ENCODE measurements at regions not wholly inside any gene's neighbourhood (a gene's known extent, or its start where the extent isn't known, plus 50 kb on each side); places are given as distances from the start of the nearest gene placed in this dataset.

- WGBS (ENCODE audit: extremely low coverage, insufficient coverage, low lambda C conversion rate): no CpG with 5 or more reads among the region's 4 CpGs
- H3K79me2 ChIP-seq (ENCODE audit: control insufficient read depth, insufficient read depth, low read length): no peaks in the 10 kb centered on the region
- H3K79me1 ChIP-seq (ENCODE audit: low read length): no peaks in the 10 kb centered on the region
- H3K27me3 ChIP-seq (ENCODE audit: insufficient read depth, low read length, poor library complexity): no peaks in the 10 kb centered on the region
- no peak overlapping the region for H2BK120ac ChIP-seq (ENCODE audit: low read depth, low read length)
- H3K27ac ChIP-seq (ENCODE audit: low read depth, low read length): no peak overlapping the region
- no peak overlapping the region for H3K4me3 ChIP-seq (ENCODE audit: low read length)
- no peak overlapping the region for H2BK15ac ChIP-seq (replicated peaks; ENCODE audit: low read depth)
- H3K23ac ChIP-seq (ENCODE audit: low read length): no peak overlapping the region
- peak overlapping the region; percentile 16 for H3K4ac ChIP-seq (ENCODE audit: low read depth, low read length)
- no peak overlapping the region for H4K8ac ChIP-seq (ENCODE audit: low read depth, low read length)
- no peaks in the 10 kb centered on the region for H3K4me1 ChIP-seq (ENCODE audit: control insufficient read depth, low read depth, low read length)
- no peak overlapping the region for H3K56ac ChIP-seq (ENCODE audit: low read length)
- H4K5ac ChIP-seq (ENCODE audit: low read length): no peak overlapping the region
- no peak overlapping the region for H3K9ac ChIP-seq (ENCODE audit: low read length)
- no peak overlapping the region for H3K18ac ChIP-seq (ENCODE audit: low read length)
- H2AK5ac ChIP-seq (ENCODE audit: low read length): no peak overlapping the region
- no peak for DNase-seq
- no peak overlapping the region for H3K4me2 ChIP-seq (ENCODE audit: low read length)
- H3K36me3 ChIP-seq (ENCODE audit: control insufficient read depth, insufficient read depth, low read length): no peaks in the 10 kb centered on the region
- H2BK5ac ChIP-seq (ENCODE audit: low read length): no peak overlapping the region
Measured at GRCh38 chr7:115722302-115722977, 308.1 kb downstream of the TFEC start.

DNA sequence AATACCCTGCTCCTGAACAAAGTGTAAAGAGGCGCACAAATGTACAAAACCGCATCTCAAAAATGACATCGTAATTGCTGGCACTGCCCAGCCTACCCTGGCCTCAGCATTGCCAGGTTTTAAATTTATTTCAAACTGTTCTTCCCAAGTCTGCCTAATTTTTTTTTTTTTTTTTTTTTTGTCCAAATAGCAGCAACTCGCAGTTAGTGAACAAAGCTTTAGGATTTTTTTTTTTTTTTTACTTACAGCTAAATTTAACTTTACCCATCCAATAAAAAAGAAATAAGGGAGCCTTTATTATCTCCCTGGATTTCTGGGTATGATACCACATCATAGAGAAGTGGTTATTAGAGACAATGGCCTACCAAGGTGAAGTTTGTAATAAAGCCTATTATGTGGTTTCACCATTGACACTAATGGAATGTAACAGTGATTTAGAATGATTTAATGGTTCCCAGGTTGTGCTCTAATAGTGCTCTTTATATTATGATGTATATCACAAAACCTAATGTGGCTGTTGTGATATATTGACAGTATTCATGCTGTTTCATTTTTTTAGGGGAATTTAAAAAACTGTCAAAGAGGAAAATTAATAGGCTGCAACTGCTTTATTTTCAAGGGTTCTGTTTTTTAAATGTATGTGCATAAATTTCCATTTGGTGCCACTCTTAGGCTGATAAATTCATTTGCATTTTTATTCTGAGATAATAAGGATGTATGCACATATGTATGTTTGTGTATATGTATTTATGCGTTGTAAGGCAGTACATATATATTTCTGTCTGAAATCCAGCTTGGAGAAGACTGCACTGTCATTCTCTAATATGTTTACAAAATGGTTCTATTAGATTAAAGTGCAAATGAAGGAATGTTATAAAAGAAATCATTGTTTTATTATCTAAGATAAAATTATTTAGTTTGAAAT is 309.0 kb downstream of the TFEC start:
- no peak overlapping the region for H3K4me2 ChIP-seq (ENCODE audit: low read length)
- H2BK5ac ChIP-seq (ENCODE audit: low read length): no peak overlapping the region
- no peak overlapping the region for H2BK120ac ChIP-seq (ENCODE audit: low read depth, low read length)
- no peak overlapping the region for H4K8ac ChIP-seq (ENCODE audit: low read depth, low read length)
- no peak overlapping the region for H3K56ac ChIP-seq (ENCODE audit: low read length)
- H3K4ac ChIP-seq (ENCODE audit: low read depth, low read length): no peak overlapping the region
- DNase-seq: no peak
- H3K79me2 ChIP-seq (ENCODE audit: control insufficient read depth, insufficient read depth, low read length): no peaks in the 10 kb centered on the region
- H3K79me1 ChIP-seq (ENCODE audit: low read length): no peaks in the 10 kb centered on the region
- H3K36me3 ChIP-seq (ENCODE audit: control insufficient read depth, insufficient read depth, low read length): no peaks in the 10 kb centered on the region
- H3K4me1 ChIP-seq (ENCODE audit: control insufficient read depth, low read depth, low read length): no peaks in the 10 kb centered on the region
- no peak overlapping the region for H3K23ac ChIP-seq (ENCODE audit: low read length)
- no peaks in the 10 kb centered on the region for H3K27me3 ChIP-seq (ENCODE audit: insufficient read depth, low read length, poor library complexity)
- H3K18ac ChIP-seq (ENCODE audit: low read length): no peak overlapping the region
- H2BK15ac ChIP-seq (replicated peaks; ENCODE audit: low read depth): no peak overlapping the region
- no peak overlapping the region for H3K27ac ChIP-seq (ENCODE audit: low read depth, low read length)
- H3K4me3 ChIP-seq (ENCODE audit: low read length): no peak overlapping the region
- H2AK5ac ChIP-seq (ENCODE audit: low read length): no peak overlapping the region
- H3K9ac ChIP-seq (ENCODE audit: low read length): no peak overlapping the region
- H4K5ac ChIP-seq (ENCODE audit: low read length): no peak overlapping the region
- WGBS (ENCODE audit: extremely low coverage, insufficient coverage, low lambda C conversion rate): no CpG with 5 or more reads among the region's 5 CpGs

- no peak overlapping the region for H3K4ac ChIP-seq (ENCODE audit: low read depth, low read length)
- no peak for DNase-seq
- H3K4me3 ChIP-seq (ENCODE audit: low read length): no peak overlapping the region
- H3K36me3 ChIP-seq (ENCODE audit: control insufficient read depth, insufficient read depth, low read length): no peaks in the 10 kb centered on the region
- no peak overlapping the region for H3K18ac ChIP-seq (ENCODE audit: low read length)
- no CpG with 5 or more reads among the region's 5 CpGs for WGBS (ENCODE audit: extremely low coverage, insufficient coverage, low lambda C conversion rate)
- no peak overlapping the region for H3K23ac ChIP-seq (ENCODE audit: low read length)
- no peak overlapping the region for H3K27ac ChIP-seq (ENCODE audit: low read depth, low read length)
- no peak overlapping the region for H3K4me2 ChIP-seq (ENCODE audit: low read length)
- H3K27me3 ChIP-seq (ENCODE audit: insufficient read depth, low read length, poor library complexity): no peaks in the 10 kb centered on the region
- no peak overlapping the region for H3K56ac ChIP-seq (ENCODE audit: low read length)
- H2BK5ac ChIP-seq (ENCODE audit: low read length): no peak overlapping the region
- no peak overlapping the region for H4K8ac ChIP-seq (ENCODE audit: low read depth, low read length)
- no peaks in the 10 kb centered on the region for H3K79me1 ChIP-seq (ENCODE audit: low read length)
- no peak overlapping the region for H3K9ac ChIP-seq (ENCODE audit: low read length)
- H4K5ac ChIP-seq (ENCODE audit: low read length): no peak overlapping the region
- no peak overlapping the region for H2BK120ac ChIP-seq (ENCODE audit: low read depth, low read length)
- no peaks in the 10 kb centered on the region for H3K79me2 ChIP-seq (ENCODE audit: control insufficient read depth, insufficient read depth, low read length)
- no peaks in the 10 kb centered on the region for H3K4me1 ChIP-seq (ENCODE audit: control insufficient read depth, low read depth, low read length)
- no peak overlapping the region for H2BK15ac ChIP-seq (replicated peaks; ENCODE audit: low read depth)
- H2AK5ac ChIP-seq (ENCODE audit: low read length): no peak overlapping the region
Measured at GRCh38 chr7:115719963-115720362, 310.6 kb downstream of the TFEC start.

- Histone ChIP-seq H3K4ac (ENCODE audit: low read depth, low read length) (no peak overlapping the region), H3K4me2 (ENCODE audit: low read length) (no peak overlapping the region), H4K5ac (ENCODE audit: low read length) (no peak overlapping the region), H3K56ac (ENCODE audit: low read length) (no peak overlapping the region), H2BK5ac (ENCODE audit: low read length) (no peak overlapping the region), H4K8ac (ENCODE audit: low read depth, low read length) (no peak overlapping the region), H3K4me1 (ENCODE audit: control insufficient read depth, low read depth, low read length) (no peaks in the 10 kb centered on the region), H3K27me3 (ENCODE audit: insufficient read depth, low read length, poor library complexity) (no peaks in the 10 kb centered on the region), H3K27ac (ENCODE audit: low read depth, low read length) (no peak overlapping the region), H3K23ac (ENCODE audit: low read length) (no peak overlapping the region), H2BK120ac (ENCODE audit: low read depth, low read length) (no peak overlapping the region), H2BK15ac (replicated peaks; ENCODE audit: low read depth) (no peak overlapping the region), H3K36me3 (ENCODE audit: control insufficient read depth, insufficient read depth, low read length) (no peaks in the 10 kb centered on the region), H3K4me3 (ENCODE audit: low read length) (no peak overlapping the region), H2AK5ac (ENCODE audit: low read length) (no peak overlapping the region), H3K18ac (ENCODE audit: low read length) (no peak overlapping the region), H3K9ac (ENCODE audit: low read length) (no peak overlapping the region), H3K79me2 (ENCODE audit: control insufficient read depth, insufficient read depth, low read length) (no peaks in the 10 kb centered on the region), H3K79me1 (ENCODE audit: low read length) (no peaks in the 10 kb centered on the region)
- no peak for DNase-seq
- no CpG with 5 or more reads among the region's 6 CpGs for WGBS (ENCODE audit: extremely low coverage, insufficient coverage, low lambda C conversion rate)
Measured at GRCh38 chr7:115709664-115710063, 320.9 kb downstream of the TFEC start.

- Histone ChIP-seq H3K23ac (ENCODE audit: low read length) (no peak overlapping the region), H4K5ac (ENCODE audit: low read length) (no peak overlapping the region), H3K56ac (ENCODE audit: low read length) (no peak overlapping the region), H2AK5ac (ENCODE audit: low read length) (no peak overlapping the region), H3K27ac (ENCODE audit: low read depth, low read length) (no peak overlapping the region), H4K8ac (ENCODE audit: low read depth, low read length) (no peak overlapping the region), H2BK120ac (ENCODE audit: low read depth, low read length) (no peak overlapping the region), H3K4me3 (ENCODE audit: low read length) (no peak overlapping the region), H3K4me1 (ENCODE audit: control insufficient read depth, low read depth, low read length) (no peaks in the 10 kb centered on the region), H2BK15ac (replicated peaks; ENCODE audit: low read depth) (no peak overlapping the region), H3K18ac (ENCODE audit: low read length) (no peak overlapping the region), H2BK5ac (ENCODE audit: low read length) (no peak overlapping the region), H3K9ac (ENCODE audit: low read length) (no peak overlapping the region), H3K79me2 (ENCODE audit: control insufficient read depth, insufficient read depth, low read length) (no peaks in the 10 kb centered on the region), H3K27me3 (ENCODE audit: insufficient read depth, low read length, poor library complexity) (no peaks in the 10 kb centered on the region), H3K4ac (ENCODE audit: low read depth, low read length) (no peak overlapping the region), H3K79me1 (ENCODE audit: low read length) (no peaks in the 10 kb centered on the region), H3K36me3 (ENCODE audit: control insufficient read depth, insufficient read depth, low read length) (no peaks in the 10 kb centered on the region), H3K4me2 (ENCODE audit: low read length) (no peak overlapping the region)
- peak; percentile 3 for DNase-seq
- no CpG with 5 or more reads among the region's 4 CpGs for WGBS (ENCODE audit: extremely low coverage, insufficient coverage, low lambda C conversion rate)
Measured at GRCh38 chr7:115708013-115708341, 322.6 kb downstream of the TFEC start.

Data from mesendoderm (in vitro differentiated cells).